Keratinocyte (primary cell): ENCODE measurements at regions not wholly inside any gene's neighbourhood (a gene's known extent, or its start where the extent isn't known, plus 50 kb on each side); places are given as distances from the start of the nearest gene placed in this dataset.

Experiments used
- CTCF ChIP-seq, 3 experiments: IDR thresholded peaks in 1 of 3; conservative IDR thresholded peaks in 1 of 3; optimal IDR thresholded peaks in 1 of 3; 2 replicates in 2 of 3; 3 replicates in 1 of 3; pipeline versions ENCODE3 to v1.5.1; 2011; ENCODE audit warnings: low read length in 3 of 3, mild to moderate bottlenecking in 3 of 3, moderate library complexity in 2 of 3, control low read depth in 1 of 3, inconsistent platforms in 1 of 3; ENCODE audit not compliant: insufficient read depth in 2 of 3; ENCODE audit errors: extremely low read depth in 1 of 3
- EZH2 ChIP-seq: IDR thresholded peaks from one replicate; pipeline ENCODE4 v1.6.1; 2012; ENCODE audit warnings: inconsistent platforms, mild to moderate bottlenecking, low read length, moderate library complexity

- TF ChIP-seq CTCF (optimal IDR thresholded peaks at IDR 0.05 in 1 of 3, IDR thresholded peaks at IDR 0.05 in 1 of 3, conservative IDR thresholded peaks at IDR 0.05 in 1 of 3; ENCODE audit: extremely low read depth in 1 of 3, insufficient read depth in 2 of 3, low read length in 3 of 3) (no peak), EZH2 (no peak)
Measured at GRCh38 chr2:59774821-59775433, 778.5 kb downstream of the BCL11A start.
